Neural cell (in vitro differentiated cells): ENCODE measurements at regions not wholly inside any gene's neighbourhood (a gene's known extent, or its start where the extent isn't known, plus 50 kb on each side); places are given as distances from the start of the nearest gene placed in this dataset.

Experiments used
- EP300 ChIP-seq: fragments of 450-650 bp; conservative IDR thresholded peaks from 2 replicates; pipeline ENCODE4 v1.6.1; 2014; ENCODE audit warnings: antibody characterized with exemption, mild to moderate bottlenecking, moderate library complexity; ENCODE audit not compliant: poor library complexity, severe bottlenecking
- EZH2 ChIP-seq: fragments of 200-600, 300-800 bp; shearing (Covaris generic), sonication (generic); IDR thresholded peaks from 2 replicates; pipeline ENCODE4 v1.6.1; 2014; ENCODE audit warnings: antibody characterized with exemption, low read length, borderline replicate concordance, mild to moderate bottlenecking; ENCODE audit not compliant: insufficient read depth, poor library complexity, severe bottlenecking
- MXI1 ChIP-seq: fragments of 450-650 bp; conservative IDR thresholded peaks from 2 replicates; pipeline ENCODE4 v1.6.1; 2014; ENCODE audit warnings: antibody characterized with exemption, mild to moderate bottlenecking; ENCODE audit not compliant: poor library complexity, severe bottlenecking
- POLR2AphosphoS5 ChIP-seq: IDR thresholded peaks from 2 replicates; pipeline ENCODE4 v1.6.1; 2012
- SMC3 ChIP-seq: fragments of 450-650 bp; conservative IDR thresholded peaks from 2 replicates; pipeline ENCODE4 v1.6.1; 2014; ENCODE audit warnings: antibody characterized with exemption, mild to moderate bottlenecking, moderate library complexity; ENCODE audit not compliant: poor library complexity
- TF ChIP-seq, protein P1 (sequence below): fragments of 450-650 bp; IDR thresholded peaks from 2 replicates; pipeline ENCODE4 v1.5.1; 2014; ENCODE audit warnings: antibody characterized with exemption, mild to moderate bottlenecking, moderate library complexity; ENCODE audit not compliant: poor library complexity, severe bottlenecking
- TF ChIP-seq, protein P2 (sequence below): IDR thresholded peaks from 2 replicates; pipeline ENCODE4 v1.6.1; 2012; ENCODE audit warnings: borderline replicate concordance

DNA sequence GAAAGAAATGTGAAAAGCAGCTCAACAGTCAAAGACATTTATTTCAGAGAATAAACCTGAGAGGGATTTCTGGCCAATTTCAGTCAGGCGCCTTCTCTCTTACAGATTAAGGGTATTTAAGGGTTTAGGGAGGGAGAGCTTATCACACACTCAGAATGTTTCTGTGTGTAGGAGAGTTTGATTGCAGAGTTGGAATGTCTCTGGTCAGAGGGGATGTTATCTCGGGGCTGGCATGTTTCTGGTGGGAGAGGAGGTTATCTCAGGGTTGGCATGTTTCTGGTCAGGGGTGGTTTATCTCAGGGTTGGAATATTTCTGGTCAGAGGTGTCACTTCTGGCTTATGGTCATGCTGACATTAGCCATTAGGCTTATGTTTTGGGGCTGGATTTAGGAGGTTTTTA is 1920.5 kb upstream of the PCDH7 start:
- TF ChIP-seq, protein P1, sequence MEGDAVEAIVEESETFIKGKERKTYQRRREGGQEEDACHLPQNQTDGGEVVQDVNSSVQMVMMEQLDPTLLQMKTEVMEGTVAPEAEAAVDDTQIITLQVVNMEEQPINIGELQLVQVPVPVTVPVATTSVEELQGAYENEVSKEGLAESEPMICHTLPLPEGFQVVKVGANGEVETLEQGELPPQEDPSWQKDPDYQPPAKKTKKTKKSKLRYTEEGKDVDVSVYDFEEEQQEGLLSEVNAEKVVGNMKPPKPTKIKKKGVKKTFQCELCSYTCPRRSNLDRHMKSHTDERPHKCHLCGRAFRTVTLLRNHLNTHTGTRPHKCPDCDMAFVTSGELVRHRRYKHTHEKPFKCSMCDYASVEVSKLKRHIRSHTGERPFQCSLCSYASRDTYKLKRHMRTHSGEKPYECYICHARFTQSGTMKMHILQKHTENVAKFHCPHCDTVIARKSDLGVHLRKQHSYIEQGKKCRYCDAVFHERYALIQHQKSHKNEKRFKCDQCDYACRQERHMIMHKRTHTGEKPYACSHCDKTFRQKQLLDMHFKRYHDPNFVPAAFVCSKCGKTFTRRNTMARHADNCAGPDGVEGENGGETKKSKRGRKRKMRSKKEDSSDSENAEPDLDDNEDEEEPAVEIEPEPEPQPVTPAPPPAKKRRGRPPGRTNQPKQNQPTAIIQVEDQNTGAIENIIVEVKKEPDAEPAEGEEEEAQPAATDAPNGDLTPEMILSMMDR = no peak
- no peak for TF ChIP-seq EZH2
- no peak for TF ChIP-seq POLR2AphosphoS5
- TF ChIP-seq EP300 = no peak
- no peak for TF ChIP-seq MXI1
- no peak for TF ChIP-seq SMC3
- TF ChIP-seq, protein P2, sequence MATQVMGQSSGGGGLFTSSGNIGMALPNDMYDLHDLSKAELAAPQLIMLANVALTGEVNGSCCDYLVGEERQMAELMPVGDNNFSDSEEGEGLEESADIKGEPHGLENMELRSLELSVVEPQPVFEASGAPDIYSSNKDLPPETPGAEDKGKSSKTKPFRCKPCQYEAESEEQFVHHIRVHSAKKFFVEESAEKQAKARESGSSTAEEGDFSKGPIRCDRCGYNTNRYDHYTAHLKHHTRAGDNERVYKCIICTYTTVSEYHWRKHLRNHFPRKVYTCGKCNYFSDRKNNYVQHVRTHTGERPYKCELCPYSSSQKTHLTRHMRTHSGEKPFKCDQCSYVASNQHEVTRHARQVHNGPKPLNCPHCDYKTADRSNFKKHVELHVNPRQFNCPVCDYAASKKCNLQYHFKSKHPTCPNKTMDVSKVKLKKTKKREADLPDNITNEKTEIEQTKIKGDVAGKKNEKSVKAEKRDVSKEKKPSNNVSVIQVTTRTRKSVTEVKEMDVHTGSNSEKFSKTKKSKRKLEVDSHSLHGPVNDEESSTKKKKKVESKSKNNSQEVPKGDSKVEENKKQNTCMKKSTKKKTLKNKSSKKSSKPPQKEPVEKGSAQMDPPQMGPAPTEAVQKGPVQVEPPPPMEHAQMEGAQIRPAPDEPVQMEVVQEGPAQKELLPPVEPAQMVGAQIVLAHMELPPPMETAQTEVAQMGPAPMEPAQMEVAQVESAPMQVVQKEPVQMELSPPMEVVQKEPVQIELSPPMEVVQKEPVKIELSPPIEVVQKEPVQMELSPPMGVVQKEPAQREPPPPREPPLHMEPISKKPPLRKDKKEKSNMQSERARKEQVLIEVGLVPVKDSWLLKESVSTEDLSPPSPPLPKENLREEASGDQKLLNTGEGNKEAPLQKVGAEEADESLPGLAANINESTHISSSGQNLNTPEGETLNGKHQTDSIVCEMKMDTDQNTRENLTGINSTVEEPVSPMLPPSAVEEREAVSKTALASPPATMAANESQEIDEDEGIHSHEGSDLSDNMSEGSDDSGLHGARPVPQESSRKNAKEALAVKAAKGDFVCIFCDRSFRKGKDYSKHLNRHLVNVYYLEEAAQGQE = no peak
